GM21390 (cell line): ENCODE measurements at regions not wholly inside any gene's neighbourhood (a gene's known extent, or its start where the extent isn't known, plus 50 kb on each side); places are given as distances from the start of the nearest gene placed in this dataset.
"Not testable (repeated sequence)": the region's sequence is repeated elsewhere in the genome, so short reads cannot be mapped to it uniquely, and the experiment has no call there.

ENCODE experiments used
- ATAC-seq: cut with Tn5 transposase; IDR thresholded peaks from one replicate; pipeline ENCODE4 v1.9.1; 2021; ENCODE audit not compliant: unreplicated experiment

DNA sequence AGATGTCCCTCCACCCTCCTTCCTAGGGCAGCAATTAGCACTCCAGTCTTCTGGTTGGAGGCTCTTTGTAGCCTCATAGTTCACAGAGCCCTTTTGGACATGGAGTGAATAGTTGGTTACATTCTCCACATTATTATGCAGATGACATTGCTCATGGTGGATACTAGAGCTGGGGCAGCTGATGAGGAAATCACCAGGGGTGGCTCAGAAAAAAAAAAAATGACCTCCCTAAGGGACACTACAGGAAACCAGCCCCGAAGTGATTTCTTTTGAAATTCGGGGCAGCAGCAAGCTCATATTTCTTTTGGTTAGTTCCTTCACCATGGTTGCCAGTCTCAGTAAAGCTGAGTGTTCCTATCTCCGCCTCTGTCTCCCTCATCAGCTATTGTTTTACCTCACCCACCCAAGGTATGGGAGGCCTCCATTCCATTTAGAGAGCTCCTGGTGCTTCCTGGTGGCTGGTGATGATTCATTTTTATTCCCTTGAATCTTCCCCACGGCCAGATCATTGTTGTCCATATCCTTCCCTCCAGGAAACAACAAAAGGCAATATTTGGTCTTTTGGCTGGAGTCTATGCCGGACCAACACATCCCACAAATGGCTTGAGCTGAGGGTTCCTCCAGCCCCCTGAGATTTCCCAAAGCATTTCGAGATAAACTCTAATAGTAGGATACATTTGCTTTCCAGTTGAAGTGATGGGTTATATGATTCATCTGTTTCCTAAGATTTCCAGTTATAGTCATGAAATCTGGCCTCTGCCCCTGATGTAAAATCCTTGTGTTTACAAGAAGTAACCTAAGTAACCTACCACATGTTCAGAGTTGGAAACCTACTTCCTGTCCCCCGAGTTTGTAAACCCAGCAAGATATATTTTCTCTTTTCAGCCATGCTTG is 56.2 kb upstream of the NID2 start:
- ATAC-seq: no peak

DNA sequence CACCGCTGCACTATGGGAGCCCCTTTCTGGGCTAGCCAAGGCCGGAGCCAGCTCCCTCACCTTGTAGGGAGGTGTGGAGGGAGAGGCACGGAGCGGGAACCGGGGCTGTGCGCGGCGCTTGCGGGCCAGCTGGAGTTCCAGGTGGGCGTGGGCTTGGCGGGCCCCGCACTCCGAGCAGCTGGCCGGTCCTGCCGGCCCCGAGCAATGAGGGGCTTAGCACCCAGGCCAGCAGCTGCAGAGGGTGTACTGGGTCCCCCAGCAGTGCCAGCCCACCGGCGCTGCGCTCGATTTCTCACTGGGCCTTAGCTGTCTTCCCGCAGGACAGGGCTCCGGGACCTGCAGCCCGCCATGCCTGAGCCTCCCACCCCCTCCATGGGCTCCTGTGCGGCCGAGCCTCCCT is 53.3 kb upstream of the NID2 start:
- ATAC-seq: not testable (repeated sequence)

DNA sequence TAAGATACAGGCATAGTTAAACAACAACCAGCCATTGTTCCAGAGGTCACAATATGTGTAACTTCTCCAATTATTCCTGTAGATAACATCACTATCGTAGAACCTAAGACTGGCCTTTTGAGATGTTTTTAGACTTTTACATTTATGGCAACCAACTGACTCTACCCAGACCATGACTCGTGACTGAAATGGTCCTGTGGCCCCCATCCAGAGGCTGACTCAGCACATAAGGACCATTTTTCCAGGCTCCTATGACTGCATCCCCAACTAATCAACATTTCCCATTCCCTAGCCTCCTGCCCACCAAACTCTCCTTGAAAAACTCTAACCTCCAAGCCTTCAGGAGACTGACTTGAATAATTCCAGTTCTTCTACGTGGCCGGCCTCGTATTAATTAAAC is 52.6 kb upstream of the NID2 start:
- ATAC-seq: no peak

DNA sequence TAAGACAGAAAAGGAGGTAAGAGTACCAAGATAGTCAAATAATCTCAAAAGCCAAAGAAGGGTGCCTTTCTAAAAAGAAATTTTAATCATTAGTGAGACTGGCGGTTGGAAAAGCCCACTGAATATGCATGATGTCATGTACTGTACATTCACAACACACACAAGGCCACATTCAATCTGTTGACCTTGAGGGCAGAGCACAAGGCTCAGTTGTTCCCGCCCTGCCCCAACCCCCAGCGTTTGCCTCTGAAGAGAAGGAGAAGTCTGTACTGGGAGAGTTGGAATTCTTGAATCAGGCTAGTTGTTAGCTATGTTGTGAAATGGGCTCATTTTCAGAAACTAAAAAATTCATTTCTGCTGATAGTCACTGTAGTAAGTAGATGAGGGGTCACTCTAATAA is 50.2 kb upstream of the NID2 start:
- ATAC-seq: no peak
